ENCODE measurements at regions not wholly inside any gene's neighbourhood (a gene's known extent, or its start where the extent isn't known, plus 50 kb on each side); places are given as distances from the start of the nearest gene placed in this dataset.

GRCh38 chr18:55654986-55655385 is 67.0 kb upstream of the TCF4 start (continued):
- no peak for TF ChIP-seq ZNF155 (tag by site-specific recombination; IDR thresholded peaks at IDR 0.05)
- TF ChIP-seq IKZF3 (tag by site-specific recombination; IDR thresholded peaks at IDR 0.05) = no peak
- no peak for TF ChIP-seq PRDM2 (tag by site-specific recombination; IDR thresholded peaks at IDR 0.05; ENCODE audit: borderline replicate concordance)
- no peak for TF ChIP-seq ZNF501 (tag by site-specific recombination; IDR thresholded peaks at IDR 0.05)

- TF ChIP-seq KLF9 (tag by site-specific recombination; IDR thresholded peaks at IDR 0.05; ENCODE audit: low read depth) (no peak), ZBTB6 (tag by site-specific recombination; IDR thresholded peaks at IDR 0.05) (no peak), ZFP3 (tag by site-specific recombination; IDR thresholded peaks at IDR 0.05; ENCODE audit: low read depth) (no peak), MEIS1 (CRISPR knock-in tag; IDR thresholded peaks at IDR 0.05; ENCODE audit: borderline replicate concordance) (no peak), ZNF121 (tag by site-specific recombination; IDR thresholded peaks at IDR 0.05) (no peak), ZNF311 (tag by site-specific recombination; IDR thresholded peaks at IDR 0.05; ENCODE audit: borderline replicate concordance) (no peak), ZNF580 (tag by site-specific recombination; IDR thresholded peaks at IDR 0.05) (no peak), ZNF621 (tag by site-specific recombination; IDR thresholded peaks at IDR 0.05) (no peak), ZBTB8A (tag by site-specific recombination; IDR thresholded peaks at IDR 0.05) (no peak)
- TF ChIP-seq, protein P1, sequence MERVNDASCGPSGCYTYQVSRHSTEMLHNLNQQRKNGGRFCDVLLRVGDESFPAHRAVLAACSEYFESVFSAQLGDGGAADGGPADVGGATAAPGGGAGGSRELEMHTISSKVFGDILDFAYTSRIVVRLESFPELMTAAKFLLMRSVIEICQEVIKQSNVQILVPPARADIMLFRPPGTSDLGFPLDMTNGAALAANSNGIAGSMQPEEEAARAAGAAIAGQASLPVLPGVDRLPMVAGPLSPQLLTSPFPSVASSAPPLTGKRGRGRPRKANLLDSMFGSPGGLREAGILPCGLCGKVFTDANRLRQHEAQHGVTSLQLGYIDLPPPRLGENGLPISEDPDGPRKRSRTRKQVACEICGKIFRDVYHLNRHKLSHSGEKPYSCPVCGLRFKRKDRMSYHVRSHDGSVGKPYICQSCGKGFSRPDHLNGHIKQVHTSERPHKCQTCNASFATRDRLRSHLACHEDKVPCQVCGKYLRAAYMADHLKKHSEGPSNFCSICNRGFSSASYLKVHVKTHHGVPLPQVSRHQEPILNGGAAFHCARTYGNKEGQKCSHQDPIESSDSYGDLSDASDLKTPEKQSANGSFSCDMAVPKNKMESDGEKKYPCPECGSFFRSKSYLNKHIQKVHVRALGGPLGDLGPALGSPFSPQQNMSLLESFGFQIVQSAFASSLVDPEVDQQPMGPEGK (tag by site-specific recombination; IDR thresholded peaks at IDR 0.05) = no peak
- TF ChIP-seq, protein P2, sequence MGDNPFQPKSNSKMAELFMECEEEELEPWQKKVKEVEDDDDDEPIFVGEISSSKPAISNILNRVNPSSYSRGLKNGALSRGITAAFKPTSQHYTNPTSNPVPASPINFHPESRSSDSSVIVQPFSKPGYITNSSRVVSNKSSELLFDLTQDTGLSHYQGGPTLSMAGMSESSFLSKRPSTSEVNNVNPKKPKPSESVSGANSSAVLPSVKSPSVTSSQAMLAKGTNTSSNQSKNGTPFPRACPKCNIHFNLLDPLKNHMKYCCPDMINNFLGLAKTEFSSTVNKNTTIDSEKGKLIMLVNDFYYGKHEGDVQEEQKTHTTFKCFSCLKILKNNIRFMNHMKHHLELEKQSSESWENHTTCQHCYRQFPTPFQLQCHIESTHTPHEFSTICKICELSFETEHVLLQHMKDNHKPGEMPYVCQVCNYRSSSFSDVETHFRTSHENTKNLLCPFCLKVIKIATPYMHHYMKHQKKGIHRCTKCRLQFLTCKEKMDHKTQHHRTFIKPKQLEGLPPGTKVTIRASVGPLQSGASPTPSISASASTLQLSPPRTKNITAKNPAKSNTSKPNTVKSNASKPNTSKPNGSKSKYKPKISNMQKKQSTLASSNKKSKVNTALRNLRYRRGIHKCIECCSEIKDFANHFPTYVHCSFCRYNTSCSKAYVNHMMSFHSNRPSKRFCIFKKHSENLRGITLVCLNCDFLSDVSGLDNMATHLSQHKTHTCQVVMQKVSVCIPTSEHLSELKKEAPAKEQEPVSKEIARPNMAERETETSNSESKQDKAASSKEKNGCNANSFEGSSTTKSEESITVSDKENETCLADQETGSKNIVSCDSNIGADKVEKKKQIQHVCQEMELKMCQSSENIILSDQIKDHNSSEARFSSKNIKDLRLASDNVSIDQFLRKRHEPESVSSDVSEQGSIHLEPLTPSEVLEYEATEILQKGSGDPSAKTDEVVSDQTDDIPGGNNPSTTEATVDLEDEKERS (tag by site-specific recombination; IDR thresholded peaks at IDR 0.05) = no peak
- Histone ChIP-seq H3K9me3 (ENCODE audit: control insufficient read depth, insufficient read depth, low read depth, low read length) (no peaks in the 10 kb centered on the region), H3K27ac (ENCODE audit: extremely low read depth, low read depth, low read length) (no peak overlapping the region), H3K4me1 (ENCODE audit: control insufficient read depth, insufficient read depth, low read length) (0 out of 2 replicates have a peak, but pooled peaks cover 3% of the 10 kb centered on the region), H3K36me3 (ENCODE audit: control insufficient read depth in 2 of 2, insufficient read depth in 1 of 2, low read length in 2 of 2) (no peaks in the 10 kb centered on the region), H3K4me3 (ENCODE audit: low read depth, low read length) (no peak overlapping the region)
- ChIA-PET POLR2A (no interaction called here), CTCF (no interaction called here)
Measured at GRCh38 chr18:55651236-55651635, 63.2 kb upstream of the TCF4 start.
